ENCODE measurements at regions not wholly inside any gene's neighbourhood (a gene's known extent, or its start where the extent isn't known, plus 50 kb on each side); places are given as distances from the start of the nearest gene placed in this dataset.

- Histone ChIP-seq H2AFZ (ENCODE audit: low read depth, low read length) (no peak overlapping the region), H3K4me1 (ENCODE audit: insufficient read depth, low read length) (no peaks in the 10 kb centered on the region)
These were observed 236.2 kb downstream of the TLE4 start for GRCh38 chr9:79807971-79808370.

GRCh38 chr9:79806086-79806485, 234.3 kb downstream of the TLE4 start:
- H3K36me3 ChIP-seq (ENCODE audit: insufficient read depth, low read length), result no peaks in the 10 kb centered on the region
- H3K4me1 ChIP-seq (ENCODE audit: insufficient read depth, low read length), result no peaks in the 10 kb centered on the region
- no peaks in the 10 kb centered on the region for H3K27me3 ChIP-seq (ENCODE audit: insufficient read depth, low read length)
- H3K9me3 ChIP-seq (ENCODE audit: low read length), result no peaks in the 10 kb centered on the region
- no peak overlapping the region for H3K4me3 ChIP-seq (ENCODE audit: low read length)
- no peak overlapping the region for H2AFZ ChIP-seq (ENCODE audit: low read depth, low read length)

More at GRCh38 chr9:79807971-79808370, 236.2 kb downstream of the TLE4 start:
- no peak overlapping the region for H3K4me3 ChIP-seq (ENCODE audit: low read length)
- no peaks in the 10 kb centered on the region for H3K36me3 ChIP-seq (ENCODE audit: insufficient read depth, low read length)
- H3K9me3 ChIP-seq (ENCODE audit: low read length), result no peaks in the 10 kb centered on the region
- H3K27me3 ChIP-seq (ENCODE audit: insufficient read depth, low read length), result no peaks in the 10 kb centered on the region

- Histone ChIP-seq H3K27me3 (ENCODE audit: insufficient read depth, low read length) (no peaks in the 10 kb centered on the region), H3K4me3 (ENCODE audit: low read length) (no peak overlapping the region), H2AFZ (ENCODE audit: low read depth, low read length) (no peak overlapping the region), H3K36me3 (ENCODE audit: insufficient read depth, low read length) (no peaks in the 10 kb centered on the region), H3K9me3 (ENCODE audit: low read length) (no peaks in the 10 kb centered on the region), H3K4me1 (ENCODE audit: insufficient read depth, low read length) (no peaks in the 10 kb centered on the region)
These were observed 229.7 kb downstream of the TLE4 start for GRCh38 chr9:79801459-79801858.

GRCh38 chr9:79800578-79800977, 228.8 kb downstream of the TLE4 start:
- Histone ChIP-seq H3K4me1 (ENCODE audit: insufficient read depth, low read length) (no peaks in the 10 kb centered on the region), H3K36me3 (ENCODE audit: insufficient read depth, low read length) (no peaks in the 10 kb centered on the region), H2AFZ (ENCODE audit: low read depth, low read length) (no peak overlapping the region), H3K9me3 (ENCODE audit: low read length) (no peaks in the 10 kb centered on the region), H3K27me3 (ENCODE audit: insufficient read depth, low read length) (no peaks in the 10 kb centered on the region), H3K4me3 (ENCODE audit: low read length) (no peak overlapping the region)

- H3K4me1 ChIP-seq (ENCODE audit: insufficient read depth, low read length), result no peaks in the 10 kb centered on the region
These were observed 228.0 kb downstream of the TLE4 start for GRCh38 chr9:79799691-79800335.

GRCh38 chr9:79798450-79798849, 226.7 kb downstream of the TLE4 start:
- H3K36me3 ChIP-seq (ENCODE audit: insufficient read depth, low read length), result no peaks in the 10 kb centered on the region
- H3K9me3 ChIP-seq (ENCODE audit: low read length), result no peaks in the 10 kb centered on the region
- no peaks in the 10 kb centered on the region for H3K27me3 ChIP-seq (ENCODE audit: insufficient read depth, low read length)
- no peak overlapping the region for H3K4me3 ChIP-seq (ENCODE audit: low read length)
- no peaks in the 10 kb centered on the region for H3K4me1 ChIP-seq (ENCODE audit: insufficient read depth, low read length)
- H2AFZ ChIP-seq (ENCODE audit: low read depth, low read length), result no peak overlapping the region

More at GRCh38 chr9:79799691-79800335, 228.0 kb downstream of the TLE4 start:
- Histone ChIP-seq H3K27me3 (ENCODE audit: insufficient read depth, low read length) (no peaks in the 10 kb centered on the region), H3K36me3 (ENCODE audit: insufficient read depth, low read length) (no peaks in the 10 kb centered on the region), H2AFZ (ENCODE audit: low read depth, low read length) (no peak overlapping the region), H3K4me3 (ENCODE audit: low read length) (no peak overlapping the region), H3K9me3 (ENCODE audit: low read length) (no peaks in the 10 kb centered on the region)

- Histone ChIP-seq H3K4me1 (ENCODE audit: insufficient read depth, low read length) (no peaks in the 10 kb centered on the region), H2AFZ (ENCODE audit: low read depth, low read length) (no peak overlapping the region), H3K27me3 (ENCODE audit: insufficient read depth, low read length) (no peaks in the 10 kb centered on the region), H3K4me3 (ENCODE audit: low read length) (no peak overlapping the region), H3K36me3 (ENCODE audit: insufficient read depth, low read length) (no peaks in the 10 kb centered on the region), H3K9me3 (ENCODE audit: low read length) (no peaks in the 10 kb centered on the region)
These were observed 224.6 kb downstream of the TLE4 start for GRCh38 chr9:79796411-79796810.

- Histone ChIP-seq H3K4me1 (ENCODE audit: insufficient read depth, low read length) (peaks cover 2% of the 10 kb centered on the region), H2AFZ (ENCODE audit: low read depth, low read length) (no peak overlapping the region), H3K27me3 (ENCODE audit: insufficient read depth, low read length) (no peaks in the 10 kb centered on the region), H3K9me3 (ENCODE audit: low read length) (no peaks in the 10 kb centered on the region), H3K4me3 (ENCODE audit: low read length) (no peak overlapping the region), H3K36me3 (ENCODE audit: insufficient read depth, low read length) (no peaks in the 10 kb centered on the region)
These were observed 216.9 kb downstream of the TLE4 start for GRCh38 chr9:79788662-79789061.

GRCh38 chr9:79781263-79781662, 209.5 kb downstream of the TLE4 start:
- Histone ChIP-seq H2AFZ (ENCODE audit: low read depth, low read length) (no peak overlapping the region), H3K4me1 (ENCODE audit: insufficient read depth, low read length) (no peaks in the 10 kb centered on the region), H3K27me3 (ENCODE audit: insufficient read depth, low read length) (no peaks in the 10 kb centered on the region), H3K4me3 (ENCODE audit: low read length) (no peak overlapping the region), H3K9me3 (ENCODE audit: low read length) (no peaks in the 10 kb centered on the region), H3K36me3 (ENCODE audit: insufficient read depth, low read length) (no peaks in the 10 kb centered on the region)

GRCh38 chr9:79780559-79780958, 208.8 kb downstream of the TLE4 start:
- peaks cover 2% of the 10 kb centered on the region for H3K4me1 ChIP-seq (ENCODE audit: insufficient read depth, low read length)

GRCh38 chr9:79779901-79780300, 208.1 kb downstream of the TLE4 start:
- H3K27me3 ChIP-seq (ENCODE audit: insufficient read depth, low read length), result no peaks in the 10 kb centered on the region
- peaks cover 3% of the 10 kb centered on the region for H3K4me1 ChIP-seq (ENCODE audit: insufficient read depth, low read length)
- no peaks in the 10 kb centered on the region for H3K9me3 ChIP-seq (ENCODE audit: low read length)
- no peak overlapping the region for H3K4me3 ChIP-seq (ENCODE audit: low read length)
- H2AFZ ChIP-seq (ENCODE audit: low read depth, low read length), result no peak overlapping the region
- H3K36me3 ChIP-seq (ENCODE audit: insufficient read depth, low read length), result no peaks in the 10 kb centered on the region

More at GRCh38 chr9:79780559-79780958, 208.8 kb downstream of the TLE4 start:
- H3K9me3 ChIP-seq (ENCODE audit: low read length), result no peaks in the 10 kb centered on the region
- no peak overlapping the region for H2AFZ ChIP-seq (ENCODE audit: low read depth, low read length)
- H3K4me3 ChIP-seq (ENCODE audit: low read length), result no peak overlapping the region
- H3K27me3 ChIP-seq (ENCODE audit: insufficient read depth, low read length), result no peaks in the 10 kb centered on the region
- H3K36me3 ChIP-seq (ENCODE audit: insufficient read depth, low read length), result no peaks in the 10 kb centered on the region

- no peaks in the 10 kb centered on the region for H3K9me3 ChIP-seq (ENCODE audit: low read length)
- peaks cover 11% of the 10 kb centered on the region for H3K4me1 ChIP-seq (ENCODE audit: insufficient read depth, low read length)
- no peaks in the 10 kb centered on the region for H3K36me3 ChIP-seq (ENCODE audit: insufficient read depth, low read length)
- H3K4me3 ChIP-seq (ENCODE audit: low read length), result no peak overlapping the region
- no peaks in the 10 kb centered on the region for H3K27me3 ChIP-seq (ENCODE audit: insufficient read depth, low read length)
- no peak overlapping the region for H2AFZ ChIP-seq (ENCODE audit: low read depth, low read length)
These were observed 206.8 kb downstream of the TLE4 start for GRCh38 chr9:79778581-79778980.

GRCh38 chr9:79776581-79776980, 204.8 kb downstream of the TLE4 start:
- no peak overlapping the region for H3K4me3 ChIP-seq (ENCODE audit: low read length)
- H3K27me3 ChIP-seq (ENCODE audit: insufficient read depth, low read length), result no peaks in the 10 kb centered on the region
- peaks cover 11% of the 10 kb centered on the region for H3K4me1 ChIP-seq (ENCODE audit: insufficient read depth, low read length)
- H2AFZ ChIP-seq (ENCODE audit: low read depth, low read length), result no peak overlapping the region
- H3K9me3 ChIP-seq (ENCODE audit: low read length), result no peaks in the 10 kb centered on the region
- H3K36me3 ChIP-seq (ENCODE audit: insufficient read depth, low read length), result no peaks in the 10 kb centered on the region

Data from neuron (in vitro differentiated cells).